Large intestine (tissue), 3 donors: ENCODE measurements at regions not wholly inside any gene's neighbourhood (a gene's known extent, or its start where the extent isn't known, plus 50 kb on each side); places are given as distances from the start of the nearest gene placed in this dataset.

Experiments
- DNase-seq, 2 donors: peaks; one replicate each; pipeline versions ENCODE4 v3.0.0 to v3.0.0-alpha.2; 2013
- H3K27ac ChIP-seq: one replicate; pipeline ENCODE4 v1.5.1; 2013; ENCODE audit warnings: low read length
- H3K27me3 ChIP-seq: 2 replicates; pipeline ENCODE4 v1.6.1; 2013; ENCODE audit warnings: low read length; ENCODE audit not compliant: control insufficient read depth, insufficient read depth
- H3K36me3 ChIP-seq: 2 replicates; pipeline ENCODE4 v1.6.1; 2013; ENCODE audit warnings: low read length; ENCODE audit not compliant: control insufficient read depth, insufficient read depth
- H3K4me1 ChIP-seq: one replicate; pipeline ENCODE4 v1.6.1; 2013; ENCODE audit warnings: low read length; ENCODE audit not compliant: control insufficient read depth, insufficient read depth
- H3K4me3 ChIP-seq: one replicate; pipeline ENCODE4 v1.5.1; 2013; ENCODE audit warnings: low read length
- H3K9me3 ChIP-seq: one replicate; pipeline ENCODE4 v1.6.1; 2013; ENCODE audit warnings: mild to moderate bottlenecking, low read depth, low read length, moderate library complexity; ENCODE audit not compliant: control insufficient read depth
- WGBS: methylation state at CpG from one replicate; pipeline ENCODE4 v1.1.5; 2013; ENCODE audit warnings: low lambda C conversion rate; ENCODE audit not compliant: insufficient coverage; 5-methylcytosine and 5-hydroxymethylcytosine counted together

- no peak overlapping the region for H3K27ac ChIP-seq
- no peak for DNase-seq
- no peaks in the 10 kb centered on the region for H3K9me3 ChIP-seq
- H3K36me3 ChIP-seq = no peaks in the 10 kb centered on the region
- H3K4me3 ChIP-seq = no peak overlapping the region
- H3K27me3 ChIP-seq = no peaks in the 10 kb centered on the region
- H3K4me1 ChIP-seq = no peaks in the 10 kb centered on the region
These were observed 328.4 kb upstream of the DPH6 start for GRCh38 chr15:35874260-35874905.

GRCh38 chr15:35876762-35877161, 330.8 kb upstream of the DPH6 start:
- Histone ChIP-seq H3K27ac (no peak overlapping the region), H3K36me3 (no peaks in the 10 kb centered on the region), H3K4me1 (no peaks in the 10 kb centered on the region), H3K27me3 (no peaks in the 10 kb centered on the region), H3K9me3 (no peaks in the 10 kb centered on the region), H3K4me3 (no peak overlapping the region)
- no CpG with 5 or more reads among the region's 4 CpGs for whole genome bisulfite sequencing
- no peak for DNase-seq

GRCh38 chr15:35880896-35881295, 334.9 kb upstream of the DPH6 start:
- Histone ChIP-seq H3K36me3 (no peaks in the 10 kb centered on the region), H3K27me3 (no peaks in the 10 kb centered on the region), H3K4me3 (no peak overlapping the region), H3K4me1 (no peaks in the 10 kb centered on the region), H3K9me3 (no peaks in the 10 kb centered on the region), H3K27ac (no peak overlapping the region)
- DNase-seq = no peak
- WGBS = no CpG with 5 or more reads among the region's 3 CpGs

- Histone ChIP-seq H3K4me1 (no peaks in the 10 kb centered on the region), H3K27ac (no peak overlapping the region), H3K9me3 (no peaks in the 10 kb centered on the region), H3K4me3 (no peak overlapping the region), H3K36me3 (no peaks in the 10 kb centered on the region), H3K27me3 (no peaks in the 10 kb centered on the region)
- no peak for DNase-seq
- no CpG with 5 or more reads among the region's 1 CpG for WGBS
These were observed 339.9 kb upstream of the DPH6 start for GRCh38 chr15:35885870-35886269.

- Histone ChIP-seq H3K9me3 (no peaks in the 10 kb centered on the region), H3K4me3 (no peak overlapping the region), H3K27ac (no peak overlapping the region), H3K4me1 (no peaks in the 10 kb centered on the region), H3K36me3 (no peaks in the 10 kb centered on the region), H3K27me3 (no peaks in the 10 kb centered on the region)
- DNase-seq = no peak
These were observed 340.8 kb upstream of the DPH6 start for GRCh38 chr15:35886765-35887164.

GRCh38 chr15:35888815-35889214, 342.9 kb upstream of the DPH6 start:
- H3K4me3 ChIP-seq = no peak overlapping the region
- H3K9me3 ChIP-seq = no peaks in the 10 kb centered on the region
- no peak overlapping the region for H3K27ac ChIP-seq
- no CpG with 5 or more reads among the region's 1 CpG for WGBS
- H3K27me3 ChIP-seq = no peaks in the 10 kb centered on the region
- peak in 1 of 2 donors; percentile 3 for DNase-seq
- H3K4me1 ChIP-seq = no peaks in the 10 kb centered on the region
- H3K36me3 ChIP-seq = no peaks in the 10 kb centered on the region

- no peak for DNase-seq
- H3K36me3 ChIP-seq = no peaks in the 10 kb centered on the region
- no peak overlapping the region for H3K4me3 ChIP-seq
- WGBS = 73% methylated on average over 3 of the region's 3 CpGs
- no peak overlapping the region for H3K27ac ChIP-seq
- no peaks in the 10 kb centered on the region for H3K9me3 ChIP-seq
- no peaks in the 10 kb centered on the region for H3K27me3 ChIP-seq
- no peaks in the 10 kb centered on the region for H3K4me1 ChIP-seq
These were observed 361.5 kb upstream of the DPH6 start for GRCh38 chr15:35907511-35907910.

GRCh38 chr15:35909414-35909813, 363.4 kb upstream of the DPH6 start:
- no CpG with 5 or more reads among the region's 3 CpGs for WGBS
- Histone ChIP-seq H3K27ac (no peak overlapping the region), H3K9me3 (no peaks in the 10 kb centered on the region), H3K36me3 (no peaks in the 10 kb centered on the region), H3K27me3 (no peaks in the 10 kb centered on the region), H3K4me3 (no peak overlapping the region), H3K4me1 (no peaks in the 10 kb centered on the region)
- DNase-seq = no peak

GRCh38 chr15:35910227-35910626, 364.3 kb upstream of the DPH6 start:
- no peak overlapping the region for H3K4me3 ChIP-seq
- H3K27ac ChIP-seq = no peak overlapping the region
- H3K36me3 ChIP-seq = no peaks in the 10 kb centered on the region
- DNase-seq = no peak
- H3K9me3 ChIP-seq = no peaks in the 10 kb centered on the region
- no peaks in the 10 kb centered on the region for H3K27me3 ChIP-seq
- no CpG with 5 or more reads among the region's 2 CpGs for WGBS
- H3K4me1 ChIP-seq = no peaks in the 10 kb centered on the region

GRCh38 chr15:35911052-35911777, 365.2 kb upstream of the DPH6 start:
- Histone ChIP-seq H3K4me1 (no peaks in the 10 kb centered on the region), H3K4me3 (no peak overlapping the region), H3K27me3 (no peaks in the 10 kb centered on the region), H3K9me3 (no peaks in the 10 kb centered on the region), H3K36me3 (no peaks in the 10 kb centered on the region), H3K27ac (no peak overlapping the region)
- no peak for DNase-seq
- no CpG with 5 or more reads among the region's 2 CpGs for WGBS

- DNase-seq = no peak
- no CpG with 5 or more reads among the region's 2 CpGs for WGBS
- no peaks in the 10 kb centered on the region for H3K36me3 ChIP-seq
- no peaks in the 10 kb centered on the region for H3K27me3 ChIP-seq
- H3K4me3 ChIP-seq = no peak overlapping the region
- H3K9me3 ChIP-seq = no peaks in the 10 kb centered on the region
- H3K27ac ChIP-seq = no peak overlapping the region
- H3K4me1 ChIP-seq = no peaks in the 10 kb centered on the region
These were observed 366.2 kb upstream of the DPH6 start for GRCh38 chr15:35912196-35912595.
